Mesothelial cell of epicardium (in vitro differentiated cells): ENCODE measurements at regions not wholly inside any gene's neighbourhood (a gene's known extent, or its start where the extent isn't known, plus 50 kb on each side); places are given as distances from the start of the nearest gene placed in this dataset.

Source experiments
- DNase-seq, 2 experiments: peaks; one replicate each; pipeline ENCODE4 v3.0.0; 2021; ENCODE audit warnings: low spot score in 2 of 2; ENCODE audit not compliant: unreplicated experiment in 2 of 2
- H3K27ac Mint-ChIP-seq: 2 replicates; pipeline ENCODE4 v1.8.0; 2021; ENCODE audit warnings: mixed read lengths
- H3K27me3 Mint-ChIP-seq: 2 replicates; pipeline ENCODE4 v1.8.0; 2021; ENCODE audit warnings: low read depth, mixed read lengths
- H3K36me3 Mint-ChIP-seq: 2 replicates; pipeline ENCODE4 v1.8.0; 2021; ENCODE audit warnings: mixed read lengths
- H3K4me1 Mint-ChIP-seq: 2 replicates; pipeline ENCODE4 v1.8.0; 2021; ENCODE audit warnings: mixed read lengths
- H3K4me3 Mint-ChIP-seq: 2 replicates; pipeline ENCODE4 v1.8.0; 2021; ENCODE audit warnings: mild to moderate bottlenecking, moderate library complexity, mixed read lengths
- H3K9me3 Mint-ChIP-seq: 2 replicates; pipeline ENCODE4 v1.8.0; 2021; ENCODE audit warnings: mixed read lengths
- CTCF ChIP-seq: fragments of 200-600 bp; sonication (generic); IDR thresholded peaks from one replicate; pipeline ENCODE4 v1.5.0; 2021; ENCODE audit warnings: antibody characterized with exemption; ENCODE audit not compliant: unreplicated experiment

- H3K27me3 Mint-ChIP-seq: no peaks in the 10 kb centered on the region
- no peak overlapping the region for H3K27ac Mint-ChIP-seq
Observed at GRCh38 chr1:81224222-81224621, 576.5 kb upstream of the ADGRL2 start.

GRCh38 chr1:81221564-81221963 is 579.2 kb upstream of the ADGRL2 start:
- Mint-ChIP-seq H3K9me3 (no peaks in the 10 kb centered on the region), H3K36me3 (no peaks in the 10 kb centered on the region), H3K4me1 (peaks cover 3% of the 10 kb centered on the region), H3K27me3 (no peaks in the 10 kb centered on the region), H3K27ac (no peak overlapping the region), H3K4me3 (no peak overlapping the region)
- TF ChIP-seq CTCF: no peak
- no peak for DNase-seq

More at GRCh38 chr1:81224222-81224621, 576.5 kb upstream of the ADGRL2 start:
- Mint-ChIP-seq H3K9me3 (no peaks in the 10 kb centered on the region), H3K4me1 (no peaks in the 10 kb centered on the region), H3K36me3 (no peaks in the 10 kb centered on the region), H3K4me3 (no peak overlapping the region)
- DNase-seq: no peak
- TF ChIP-seq CTCF: no peak

GRCh38 chr1:81220614-81221071 is 580.1 kb upstream of the ADGRL2 start:
- H3K36me3 Mint-ChIP-seq: no peaks in the 10 kb centered on the region
- no peak for TF ChIP-seq CTCF
- H3K4me3 Mint-ChIP-seq: no peak overlapping the region
- H3K27me3 Mint-ChIP-seq: no peaks in the 10 kb centered on the region
- H3K4me1 Mint-ChIP-seq: peaks cover 5% of the 10 kb centered on the region
- H3K9me3 Mint-ChIP-seq: no peaks in the 10 kb centered on the region
- no peak overlapping the region for H3K27ac Mint-ChIP-seq
- no peak for DNase-seq

GRCh38 chr1:81217058-81217457 is 583.7 kb upstream of the ADGRL2 start:
- DNase-seq: no peak
- H3K27me3 Mint-ChIP-seq: no peaks in the 10 kb centered on the region
- H3K9me3 Mint-ChIP-seq: no peaks in the 10 kb centered on the region
- peaks cover 5% of the 10 kb centered on the region for H3K4me1 Mint-ChIP-seq
- no peak overlapping the region for H3K4me3 Mint-ChIP-seq
- no peak for TF ChIP-seq CTCF
- H3K36me3 Mint-ChIP-seq: no peaks in the 10 kb centered on the region
- no peak overlapping the region for H3K27ac Mint-ChIP-seq

- H3K4me3 Mint-ChIP-seq: no peak overlapping the region
- DNase-seq: no peak
- H3K27me3 Mint-ChIP-seq: no peaks in the 10 kb centered on the region
- no peak for TF ChIP-seq CTCF
- no peaks in the 10 kb centered on the region for H3K36me3 Mint-ChIP-seq
- H3K27ac Mint-ChIP-seq: no peak overlapping the region
- H3K4me1 Mint-ChIP-seq: peaks cover 5% of the 10 kb centered on the region
- H3K9me3 Mint-ChIP-seq: no peaks in the 10 kb centered on the region
Observed at GRCh38 chr1:81213279-81213678, 587.5 kb upstream of the ADGRL2 start.

- Mint-ChIP-seq H3K27me3 (no peaks in the 10 kb centered on the region), H3K36me3 (no peaks in the 10 kb centered on the region), H3K4me1 (peaks cover 14% of the 10 kb centered on the region), H3K9me3 (peaks cover 7% of the 10 kb centered on the region), H3K4me3 (no peak overlapping the region), H3K27ac (no peak overlapping the region)
- TF ChIP-seq CTCF: no peak
- DNase-seq: no peak
Observed at GRCh38 chr1:81209461-81209860, 591.3 kb upstream of the ADGRL2 start.
